ENCODE measurements at regions not wholly inside any gene's neighbourhood (a gene's known extent, or its start where the extent isn't known, plus 50 kb on each side); places are given as distances from the start of the nearest gene placed in this dataset.
"Not testable (repeated sequence)": the region's sequence is repeated elsewhere in the genome, so short reads cannot be mapped to it uniquely, and the experiment has no call there.

- TF ChIP-seq CTCF (IDR thresholded peaks at IDR 0.05; ENCODE audit: low read depth, low read length); POLR2A (IDR thresholded peaks at IDR 0.05; ENCODE audit: extremely low read depth, insufficient read length); MAX (IDR thresholded peaks at IDR 0.05; ENCODE audit: low read depth, low read length); MYC (IDR thresholded peaks at IDR 0.05; ENCODE audit: low read depth, low read length): not testable (repeated sequence)
Observed at GRCh38 chr2:209186886-209187285, 237.0 kb upstream of the MAP2 start.

Measured in NB4 (cell line).